ENCODE measurements at regions not wholly inside any gene's neighbourhood (a gene's known extent, or its start where the extent isn't known, plus 50 kb on each side); places are given as distances from the start of the nearest gene placed in this dataset.
"Not testable (repeated sequence)": the region's sequence is repeated elsewhere in the genome, so short reads cannot be mapped to it uniquely, and the experiment has no call there.

DNA sequence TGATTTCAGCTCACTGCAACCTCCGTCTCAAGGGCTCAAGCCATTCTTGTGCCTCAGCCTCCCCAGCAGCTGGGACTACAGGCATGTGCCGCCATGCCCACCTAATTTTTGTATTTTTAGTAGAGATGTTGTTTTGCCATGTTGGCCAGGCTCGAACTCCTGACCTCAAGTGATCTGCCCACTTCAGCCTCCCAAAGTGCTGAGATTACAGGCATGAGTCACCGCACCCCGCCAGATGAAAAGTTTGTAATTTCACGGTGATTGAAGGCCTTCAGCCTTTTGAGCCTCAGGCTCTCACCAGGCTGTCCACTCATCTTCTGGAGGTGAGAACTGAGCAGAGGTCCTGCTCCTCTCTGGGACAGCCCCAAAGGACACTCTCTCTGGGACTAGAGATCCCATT, 103.2 kb downstream of the HIF1AN start:
- not testable (repeated sequence) for DNase-seq (ENCODE audit: low read depth in 1 of 2, low spot score in 1 of 2)

DNA sequence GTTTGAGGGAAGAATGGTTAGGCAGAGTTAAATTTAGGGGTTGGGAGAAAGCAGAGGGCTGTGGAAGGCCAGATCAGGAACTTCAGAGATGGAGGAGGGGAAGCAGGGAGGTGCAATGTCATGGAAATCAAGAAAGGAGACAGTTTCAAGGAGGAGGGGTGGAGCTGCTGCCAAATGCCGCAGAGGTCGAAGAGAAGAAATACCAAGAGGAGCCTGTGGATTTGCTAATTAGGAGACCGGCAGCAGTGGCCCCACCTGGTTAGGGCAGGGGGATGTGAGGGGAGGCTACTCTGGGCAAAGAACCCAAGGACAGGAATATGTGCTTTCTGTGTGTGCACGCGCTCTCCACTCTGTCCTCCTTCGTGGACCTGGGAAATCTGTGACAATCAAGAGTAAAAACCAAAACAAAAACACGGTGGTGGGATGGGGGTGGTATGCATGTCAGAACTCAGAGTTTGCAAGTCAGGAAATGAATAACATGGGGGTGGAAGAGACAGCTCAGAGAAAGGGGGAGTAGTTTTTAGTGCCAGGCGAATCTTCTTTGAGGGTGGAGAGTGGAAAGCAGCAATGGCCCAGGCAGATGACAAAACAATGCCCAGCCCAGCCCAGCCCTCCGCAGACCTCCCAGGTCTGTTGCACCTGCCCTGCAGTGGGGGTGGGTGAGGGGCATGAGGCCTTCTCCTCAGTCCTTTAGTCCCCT, 102.9 kb upstream of the PAX2 start:
- no peak for DNase-seq (ENCODE audit: low read depth in 1 of 2, low spot score in 1 of 2)

DNA sequence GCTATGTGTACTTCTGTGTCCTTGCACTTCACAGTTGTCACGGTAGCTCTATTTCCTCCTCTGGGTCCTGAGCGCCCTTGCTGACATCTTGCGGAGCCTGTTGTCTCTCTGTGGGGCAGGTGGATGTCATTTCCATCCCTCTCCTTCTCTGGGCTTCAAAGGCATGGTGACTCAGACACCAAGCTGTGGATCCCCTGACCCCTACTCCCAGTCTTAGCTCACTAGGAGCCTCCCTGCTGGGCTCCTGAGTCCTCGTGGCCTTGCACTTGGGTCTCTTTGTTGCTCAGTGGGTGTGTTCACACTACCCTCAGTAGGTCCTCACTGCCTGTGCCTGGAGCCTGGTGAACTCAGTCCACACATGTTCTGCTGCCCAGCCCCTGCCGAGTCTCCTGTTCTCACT, 100.3 kb upstream of the PAX2 start:
- no peak for DNase-seq (ENCODE audit: low read depth in 1 of 2, low spot score in 1 of 2)

DNA sequence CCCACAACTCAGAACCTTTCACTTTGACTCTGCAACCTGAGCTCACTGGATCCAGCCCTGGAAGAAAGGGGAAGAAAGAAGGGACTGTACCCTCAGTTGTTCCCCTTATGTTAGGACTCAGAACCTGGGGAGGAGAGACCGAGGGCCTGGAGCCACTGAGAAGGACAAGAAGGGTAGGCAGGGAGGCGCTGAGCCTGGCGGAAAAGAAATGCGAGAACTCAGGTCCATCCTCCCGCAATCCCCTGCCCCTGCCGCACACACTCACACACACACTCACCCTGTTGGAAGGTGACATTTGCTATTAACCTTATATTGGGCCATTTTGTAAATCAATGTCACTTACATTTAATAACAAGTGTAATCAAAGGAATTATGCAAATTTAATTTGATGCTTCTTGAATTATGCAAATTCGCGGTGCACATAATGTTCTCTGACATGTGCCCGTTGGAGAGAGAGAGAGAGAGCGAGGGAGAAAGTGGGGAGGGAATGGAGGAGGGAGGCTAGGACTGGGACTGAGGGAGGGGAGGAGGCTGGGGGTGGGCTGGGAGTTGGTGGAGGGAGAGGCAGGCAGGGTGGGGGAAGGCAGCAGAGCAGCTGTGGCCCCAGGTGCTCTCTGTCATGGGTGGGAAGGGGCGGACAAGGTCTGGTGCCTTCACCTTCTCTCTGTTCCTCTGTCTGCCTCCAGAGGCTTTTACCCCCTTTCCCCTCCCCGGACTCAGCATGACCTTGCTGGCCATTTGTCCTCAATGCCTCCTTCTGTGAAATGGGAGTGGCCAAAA, 99.6 kb upstream of the PAX2 start:
- no peak for DNase-seq (ENCODE audit: low read depth in 1 of 2, low spot score in 1 of 2)

GRCh38 chr10:100647928-100648327, 97.5 kb upstream of the PAX2 start:
- DNase-seq (ENCODE audit: low read depth in 1 of 2, low spot score in 1 of 2), result no peak

GRCh38 chr10:100650693-100651092, 94.7 kb upstream of the PAX2 start:
- no peak for DNase-seq (ENCODE audit: low read depth in 1 of 2, low spot score in 1 of 2)

- DNase-seq (ENCODE audit: low read depth in 1 of 2, low spot score in 1 of 2), result not testable (repeated sequence)
Measured at GRCh38 chr10:100651099-100651498, 94.3 kb upstream of the PAX2 start.

GRCh38 chr10:100651916-100652315, 93.5 kb upstream of the PAX2 start:
- DNase-seq (ENCODE audit: low read depth in 1 of 2, low spot score in 1 of 2), result no peak

- no peak for DNase-seq (ENCODE audit: low read depth in 1 of 2, low spot score in 1 of 2)
Measured at GRCh38 chr10:100652406-100653135, 92.8 kb upstream of the PAX2 start.

DNA sequence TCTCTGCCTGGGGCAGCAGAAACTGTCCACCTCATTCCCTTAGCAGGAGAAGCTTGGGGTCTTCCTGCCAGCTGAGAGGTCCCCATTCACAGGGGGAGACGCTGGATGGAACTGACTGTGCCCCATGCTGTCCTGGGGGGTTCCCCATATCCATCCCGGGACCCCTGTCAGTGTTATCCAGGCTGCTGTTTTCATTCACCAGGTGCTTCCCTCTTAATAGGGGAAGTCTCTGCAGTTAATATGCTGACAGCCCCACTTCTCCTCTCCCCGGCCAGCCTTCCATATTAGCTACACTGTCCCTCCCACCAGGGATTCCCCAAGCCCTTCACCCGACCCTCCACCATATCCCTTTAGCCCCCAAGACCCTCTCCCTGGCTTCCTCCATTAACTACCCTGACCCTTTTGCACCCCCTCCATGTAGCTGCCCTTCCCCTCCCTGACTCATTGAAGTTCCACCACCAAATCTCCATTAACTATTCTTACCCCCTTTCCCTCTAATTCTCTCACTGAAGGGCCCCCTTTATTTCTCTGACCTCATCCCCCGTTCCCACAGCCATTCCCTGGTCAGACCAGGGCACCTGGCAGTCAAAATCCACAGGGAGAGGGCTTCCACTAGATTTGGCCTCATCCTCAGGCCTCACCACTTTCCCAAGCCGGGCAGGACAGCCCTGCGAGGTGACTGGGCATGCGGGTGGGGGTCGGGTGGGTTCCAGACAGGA, 92.0 kb upstream of the PAX2 start:
- DNase-seq (ENCODE audit: low read depth in 1 of 2, low spot score in 1 of 2), result no peak

- no peak for DNase-seq (ENCODE audit: low read depth in 1 of 2, low spot score in 1 of 2)
Measured at GRCh38 chr10:100653957-100654781, 91.2 kb upstream of the PAX2 start.

- no peak for DNase-seq (ENCODE audit: low read depth in 1 of 2, low spot score in 1 of 2)
Measured at GRCh38 chr10:100654782-100655325, 90.5 kb upstream of the PAX2 start.

- no peak for DNase-seq (ENCODE audit: low read depth in 1 of 2, low spot score in 1 of 2)
Measured at GRCh38 chr10:100655326-100655759, 90.0 kb upstream of the PAX2 start.

DNA sequence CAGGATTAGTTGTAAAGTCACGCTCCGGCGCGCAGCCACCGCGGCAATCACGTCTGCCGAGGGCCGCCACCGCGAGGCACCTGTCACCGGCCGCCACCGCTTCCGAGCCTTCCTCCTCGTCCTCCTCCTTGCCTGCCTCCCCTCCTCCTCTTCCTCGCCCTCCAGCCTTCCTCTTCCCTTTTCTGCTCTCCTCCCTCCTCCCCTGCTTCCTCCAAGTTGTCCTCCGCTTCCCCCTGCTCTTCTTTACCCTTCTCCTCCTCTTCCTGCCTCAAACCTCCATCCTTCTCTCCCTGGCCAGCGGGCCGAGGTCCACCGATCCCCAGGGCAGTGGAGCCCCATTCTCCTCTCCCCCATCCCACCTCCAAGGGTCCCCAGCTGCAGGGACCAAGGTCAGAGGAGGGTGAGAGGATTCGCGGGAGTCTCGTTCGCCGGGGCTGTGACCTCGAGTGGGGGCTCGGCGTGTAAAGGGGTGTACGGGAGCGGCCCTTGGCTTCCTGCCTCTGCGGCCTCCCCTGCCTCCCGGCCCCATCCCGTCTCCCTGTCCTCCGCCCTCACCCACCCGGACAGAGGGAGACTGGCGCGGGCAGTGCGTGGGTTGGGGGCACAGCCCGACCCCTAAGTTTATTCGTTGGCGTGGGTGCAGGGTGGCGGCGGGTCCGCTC, 89.5 kb upstream of the PAX2 start:
- no peak for DNase-seq (ENCODE audit: low read depth in 1 of 2, low spot score in 1 of 2)

DNA sequence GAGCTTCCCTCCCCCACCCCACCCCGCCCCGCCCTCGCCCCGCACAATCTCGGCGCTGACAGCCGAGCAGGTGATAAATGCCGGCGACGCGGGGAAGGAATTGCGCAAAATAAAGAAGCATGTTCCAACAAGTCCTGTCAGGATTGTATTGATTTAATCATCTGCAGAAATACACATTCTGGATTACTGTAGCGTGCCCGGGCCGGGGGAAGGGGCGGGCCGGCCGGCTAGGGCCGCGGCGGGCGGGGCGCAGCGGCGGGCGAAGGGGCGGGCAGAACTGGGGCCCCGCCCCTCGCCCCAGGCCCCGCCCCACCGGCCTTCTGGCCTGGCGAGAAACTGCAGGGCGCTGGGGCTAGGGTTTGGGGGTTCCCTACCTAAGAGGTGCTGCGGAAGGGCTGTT, 88.9 kb upstream of the PAX2 start:
- no peak for DNase-seq (ENCODE audit: low read depth in 1 of 2, low spot score in 1 of 2)

DNA sequence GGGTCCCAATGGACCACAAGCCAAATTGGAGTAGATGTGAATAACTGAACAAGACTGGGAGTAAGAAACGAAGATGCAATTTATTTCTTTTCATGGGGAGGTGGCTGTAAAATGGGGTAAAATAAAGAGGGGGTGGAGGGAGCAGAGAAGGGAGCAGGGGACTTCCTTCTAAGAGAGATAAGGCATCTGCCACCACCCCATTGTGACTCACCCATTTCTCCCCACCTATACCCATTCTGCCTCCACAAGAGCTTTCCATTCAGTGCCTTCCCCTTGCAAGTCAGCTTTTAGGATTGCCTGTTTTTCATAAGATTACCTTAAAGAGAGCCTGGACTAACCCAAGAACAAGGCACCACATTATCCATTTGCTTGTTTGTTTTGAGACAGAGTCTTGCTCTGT, 87.1 kb upstream of the PAX2 start:
- no peak for DNase-seq (ENCODE audit: low read depth in 1 of 2, low spot score in 1 of 2)

DNA sequence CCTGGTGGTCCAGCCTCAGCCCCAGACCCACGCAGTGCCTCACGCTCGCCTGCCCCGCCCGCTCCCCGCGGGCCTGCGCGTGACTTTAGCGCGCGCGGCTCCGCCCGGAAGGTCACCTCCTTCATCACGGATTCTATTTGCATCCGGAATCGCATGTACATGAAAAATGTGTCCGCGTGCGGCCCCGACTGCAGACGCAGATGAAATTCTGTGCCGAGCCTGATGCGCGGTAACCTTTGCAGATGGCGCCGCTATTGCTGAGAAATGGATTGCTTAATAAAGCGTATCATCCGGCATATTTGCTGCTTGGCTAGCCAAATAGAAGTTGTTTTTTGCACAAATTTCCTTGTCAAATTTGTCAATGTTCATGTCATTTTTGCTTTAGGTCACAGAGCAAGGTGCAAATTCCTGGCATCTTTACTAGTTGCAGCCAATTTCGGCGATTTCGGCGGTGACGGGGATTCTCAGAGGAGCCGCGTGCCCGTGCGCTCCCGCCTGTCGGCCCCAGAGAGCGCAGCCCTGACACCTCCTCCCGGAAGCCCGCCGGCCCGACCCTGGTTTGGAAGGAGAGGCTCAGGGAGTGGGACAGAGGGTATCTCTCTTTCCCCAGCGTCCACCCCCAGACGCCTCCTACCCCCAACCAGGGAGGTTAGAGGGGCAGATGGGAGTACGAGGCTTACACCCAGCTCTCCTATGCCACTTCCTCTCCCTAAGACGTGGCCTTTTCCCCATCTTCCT, 85.9 kb upstream of the PAX2 start:
- no peak for DNase-seq (ENCODE audit: low read depth in 1 of 2, low spot score in 1 of 2)

GRCh38 chr10:100660365-100660764, 85.0 kb upstream of the PAX2 start:
- DNase-seq (ENCODE audit: low read depth in 1 of 2, low spot score in 1 of 2), result no peak

DNA sequence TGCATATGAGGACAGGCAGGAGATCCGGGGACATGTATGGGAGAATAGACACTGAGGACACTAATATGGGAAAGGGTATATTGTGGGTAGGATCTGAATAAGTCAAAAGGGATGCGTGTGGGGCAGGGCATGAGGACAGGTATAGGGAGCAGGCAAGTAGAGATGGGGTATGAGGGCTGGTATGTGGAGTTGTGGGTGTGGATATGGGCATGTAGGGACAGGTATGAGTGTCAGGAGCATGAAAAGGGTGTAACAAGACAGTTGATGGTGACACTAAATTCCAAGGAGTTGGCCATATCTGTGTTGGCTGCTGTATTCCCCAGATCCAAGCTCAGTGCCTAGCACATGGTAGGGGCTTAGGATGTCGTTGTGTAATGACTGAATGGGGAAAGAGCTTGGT, 84.4 kb upstream of the PAX2 start:
- no peak for DNase-seq (ENCODE audit: low read depth in 1 of 2, low spot score in 1 of 2)

Data from activated T-helper 1 cell treated with anti-CD3 and anti-CD28 coated beads, Interleukin-2, amount 50 U/mL, for 16 hours (primary cell).